ENCODE measurements at regions not wholly inside any gene's neighbourhood (a gene's known extent, or its start where the extent isn't known, plus 50 kb on each side); places are given as distances from the start of the nearest gene placed in this dataset.

DNA sequence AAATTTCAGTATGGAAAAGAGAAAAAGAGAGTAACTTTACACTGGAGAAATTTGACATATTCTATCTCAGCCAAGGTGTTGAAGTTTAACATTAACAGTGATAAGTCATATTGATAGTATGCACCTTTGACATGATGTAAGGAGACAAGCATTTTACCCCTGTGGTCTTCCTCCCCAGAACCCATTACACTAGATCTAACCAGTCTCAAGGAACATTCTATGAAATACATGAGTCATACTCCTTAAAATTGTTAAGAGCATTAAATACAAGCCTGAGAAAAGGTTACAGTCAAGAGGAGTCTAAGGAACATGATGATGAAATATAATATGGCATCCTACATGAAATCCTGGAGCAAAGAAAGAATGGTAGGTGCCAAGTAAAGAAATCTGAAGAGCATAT, 1151.3 kb upstream of the IGFBP7 start:
- intact Hi-C loops (cut with DNase I): no loop called here
- no peaks in the 10 kb centered on the region for H3K9me3 ChIP-seq
- no peaks in the 10 kb centered on the region for H3K36me3 ChIP-seq
- no peaks in the 10 kb centered on the region for H3K4me1 ChIP-seq
- no peaks in the 10 kb centered on the region for H3K27me3 ChIP-seq
- no peak overlapping the region for H3K27ac ChIP-seq
- TF ChIP-seq, protein P1, sequence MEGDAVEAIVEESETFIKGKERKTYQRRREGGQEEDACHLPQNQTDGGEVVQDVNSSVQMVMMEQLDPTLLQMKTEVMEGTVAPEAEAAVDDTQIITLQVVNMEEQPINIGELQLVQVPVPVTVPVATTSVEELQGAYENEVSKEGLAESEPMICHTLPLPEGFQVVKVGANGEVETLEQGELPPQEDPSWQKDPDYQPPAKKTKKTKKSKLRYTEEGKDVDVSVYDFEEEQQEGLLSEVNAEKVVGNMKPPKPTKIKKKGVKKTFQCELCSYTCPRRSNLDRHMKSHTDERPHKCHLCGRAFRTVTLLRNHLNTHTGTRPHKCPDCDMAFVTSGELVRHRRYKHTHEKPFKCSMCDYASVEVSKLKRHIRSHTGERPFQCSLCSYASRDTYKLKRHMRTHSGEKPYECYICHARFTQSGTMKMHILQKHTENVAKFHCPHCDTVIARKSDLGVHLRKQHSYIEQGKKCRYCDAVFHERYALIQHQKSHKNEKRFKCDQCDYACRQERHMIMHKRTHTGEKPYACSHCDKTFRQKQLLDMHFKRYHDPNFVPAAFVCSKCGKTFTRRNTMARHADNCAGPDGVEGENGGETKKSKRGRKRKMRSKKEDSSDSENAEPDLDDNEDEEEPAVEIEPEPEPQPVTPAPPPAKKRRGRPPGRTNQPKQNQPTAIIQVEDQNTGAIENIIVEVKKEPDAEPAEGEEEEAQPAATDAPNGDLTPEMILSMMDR (IDR thresholded peaks at IDR 0.05): no peak
- TF ChIP-seq POLR2A (IDR thresholded peaks at IDR 0.05): no peak
- H3K4me3 ChIP-seq: no peak overlapping the region
- DNase-seq (no peak), ATAC-seq (no peak)

DNA sequence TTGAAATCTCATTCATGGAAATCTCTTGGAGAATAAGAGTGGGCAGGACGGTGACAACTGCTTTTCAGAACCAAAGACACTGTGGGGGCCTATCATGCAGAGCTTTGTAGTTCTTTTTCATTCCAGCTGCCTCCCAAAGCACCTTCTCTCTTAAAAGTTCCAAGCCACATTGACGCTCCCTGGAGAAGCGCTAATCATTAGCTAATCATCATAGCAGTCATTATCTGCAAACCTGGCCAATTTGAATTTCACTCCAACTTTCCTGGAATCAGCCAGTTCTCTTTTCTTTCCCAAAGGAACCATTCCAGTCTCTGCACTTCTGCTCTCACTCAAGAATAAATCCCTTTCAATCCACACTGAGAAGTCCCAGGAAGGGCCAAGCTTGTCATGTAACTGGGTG, 1144.1 kb upstream of the IGFBP7 start:
- intact Hi-C loops (cut with DNase I): no loop called here
- TF ChIP-seq, protein P1 (IDR thresholded peaks at IDR 0.05): no peak
- no peak for TF ChIP-seq POLR2A (IDR thresholded peaks at IDR 0.05)
- Histone ChIP-seq H3K36me3 (no peaks in the 10 kb centered on the region), H3K4me1 (no peaks in the 10 kb centered on the region), H3K4me3 (no peak overlapping the region), H3K27me3 (no peaks in the 10 kb centered on the region), H3K9me3 (no peaks in the 10 kb centered on the region), H3K27ac (no peak overlapping the region)
- no peak for ATAC-seq
- DNase-seq: no peak
- WGBS, 4 donors: 71 to 79% (median 75%) methylated on average over 3 of the region's 3 CpGs

DNA sequence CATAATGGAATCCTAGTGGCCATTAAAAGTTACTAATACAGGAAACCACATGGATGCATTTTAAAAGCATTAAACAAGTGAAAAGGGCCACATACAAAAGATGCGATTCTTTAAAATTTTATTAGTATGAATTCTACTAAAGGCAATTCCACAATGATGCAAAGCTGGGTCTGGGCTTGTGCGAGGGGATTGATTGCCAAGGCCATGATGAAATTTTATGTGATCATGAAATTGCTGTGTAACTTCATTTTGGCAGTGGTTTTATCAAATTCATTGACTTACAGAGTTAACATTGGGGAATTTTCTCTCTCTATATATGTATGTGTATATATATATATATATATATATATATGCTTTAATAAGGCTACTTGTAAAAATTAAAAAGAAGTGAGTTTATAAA, 1142.5 kb upstream of the IGFBP7 start:
- H3K4me3 ChIP-seq: no peak overlapping the region
- ATAC-seq (no peak), DNase-seq (no peak)
- no peaks in the 10 kb centered on the region for H3K9me3 ChIP-seq
- no peak for TF ChIP-seq POLR2A (IDR thresholded peaks at IDR 0.05)
- TF ChIP-seq, protein P1 (IDR thresholded peaks at IDR 0.05): no peak
- no peaks in the 10 kb centered on the region for H3K36me3 ChIP-seq
- WGBS, 4 donors: 82 to 92% (median 87%) methylated on average over 2 of the region's 2 CpGs
- no peak overlapping the region for H3K27ac ChIP-seq
- no peaks in the 10 kb centered on the region for H3K27me3 ChIP-seq
- intact Hi-C loops (cut with DNase I): no loop called here
- H3K4me1 ChIP-seq: no peaks in the 10 kb centered on the region

DNA sequence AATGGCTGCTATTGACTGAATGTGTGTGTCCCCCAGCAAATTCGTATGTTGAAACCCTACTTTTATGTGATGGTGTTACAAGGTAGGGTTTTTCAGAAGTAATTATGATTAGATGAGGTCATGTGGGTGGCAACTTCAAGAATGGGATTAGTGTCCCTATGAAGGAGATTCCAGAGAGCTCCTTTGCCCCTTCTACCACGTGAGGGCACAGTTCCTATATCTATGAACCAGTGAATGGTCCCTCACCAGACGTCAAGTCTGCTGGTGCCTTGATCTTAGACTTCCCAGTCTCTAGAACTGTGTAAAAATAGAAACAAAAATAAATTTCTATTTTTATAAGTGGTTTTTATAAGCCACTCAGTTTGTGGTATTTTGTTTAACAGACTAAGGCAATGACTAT, 1137.6 kb upstream of the IGFBP7 start:
- intact Hi-C loops (cut with DNase I): no loop called here
- H3K4me3 ChIP-seq: no peak overlapping the region
- H3K4me1 ChIP-seq: no peaks in the 10 kb centered on the region
- no peaks in the 10 kb centered on the region for H3K27me3 ChIP-seq
- DNase-seq: no peak
- H3K36me3 ChIP-seq: no peaks in the 10 kb centered on the region
- H3K9me3 ChIP-seq: no peaks in the 10 kb centered on the region
- TF ChIP-seq POLR2A (IDR thresholded peaks at IDR 0.05): no peak
- TF ChIP-seq, protein P1 (IDR thresholded peaks at IDR 0.05): no peak
- no peak for ATAC-seq
- 51 to 59% (median 52%) methylated on average over 3 of the region's 3 CpGs for WGBS, 4 donors
- H3K27ac ChIP-seq: no peak overlapping the region

Measured in heart left ventricle (tissue), 16 donors.